GM12892 (cell line): ENCODE measurements at regions not wholly inside any gene's neighbourhood (a gene's known extent, or its start where the extent isn't known, plus 50 kb on each side); places are given as distances from the start of the nearest gene placed in this dataset.

Experiments used
- POLR2A ChIP-seq: IDR thresholded peaks from 2 replicates; pipeline ENCODE4 v1.6.1; 2011; ENCODE audit warnings: low read depth, low read length, control low read depth
- POLR2AphosphoS5 ChIP-seq: IDR thresholded peaks from 2 replicates; pipeline ENCODE4 v1.6.1; 2011; ENCODE audit warnings: low read depth, low read length, control low read depth
- TAF1 ChIP-seq: IDR thresholded peaks from 2 replicates; pipeline ENCODE4 v1.6.1; 2011; ENCODE audit warnings: low read depth, mild to moderate bottlenecking, control low read depth, low read length, borderline replicate concordance

- no peak for TF ChIP-seq TAF1
- no peak for TF ChIP-seq POLR2A
- no peak for TF ChIP-seq POLR2AphosphoS5
Observed at GRCh38 chr3:147222291-147222690, 184.1 kb downstream of the ZIC4 start.
